ENCODE measurements at regions not wholly inside any gene's neighbourhood (a gene's known extent, or its start where the extent isn't known, plus 50 kb on each side); places are given as distances from the start of the nearest gene placed in this dataset.

- no peak overlapping the region for H3K4me2 ChIP-seq (ENCODE audit: low read depth, low read length)
- ChIA-PET POLR2A (no interaction called here), CTCF (ENCODE audit: low intra/inter-chr PET ratio, low total read pairs) (no interaction called here)
- H3K27ac ChIP-seq (ENCODE audit: extremely low read length, insufficient read depth, low read length): no peak overlapping the region
- no peak overlapping the region for H3K9ac ChIP-seq (ENCODE audit: insufficient read depth, low read depth, low read length)
- ATAC-seq (no peak), FAIRE-seq (no peak), DNase-seq (ENCODE audit: low spot score) (no peak)
- H3K27me3 ChIP-seq (ENCODE audit: control insufficient read depth in 1 of 2, insufficient read depth in 2 of 2, low read length in 2 of 2): peaks cover 0 to 17% of the 10 kb centered on the region in 2 experiments; a peak in 2 of 5 replicates
- BruUV-seq (replicated peaks): no TSS peak
- in situ Hi-C loops (cut with HindIII; ENCODE audit: extremely low pct_ligation_motif_present, low pct_unique_long_range_greater_than_20kb) (no loop called here), intact Hi-C loops (cut with micrococcal nuclease; ENCODE audit: unreplicated experiment) (no loop called here)
- H2AFZ ChIP-seq (ENCODE audit: low read length): no peak overlapping the region
- H3K4me1 ChIP-seq (ENCODE audit: insufficient read depth, low read length): no peaks in the 10 kb centered on the region
- H4K20me1 ChIP-seq (ENCODE audit: insufficient read depth, low read length): 0 out of 2 replicates have a peak, but pooled peaks cover 2% of the 10 kb centered on the region
- H3K4me3 ChIP-seq (replicated peaks in 1 of 3; ENCODE audit: insufficient read depth in 1 of 3, low read depth in 2 of 3, low read length in 3 of 3): no peak overlapping the region
- 17% methylated on average over 12 of the region's 13 CpGs for WGBS (ENCODE audit: low lambda C conversion rate)
- no peaks in the 10 kb centered on the region for H3K79me2 ChIP-seq (ENCODE audit: insufficient read depth, low read length)
- H3K9me3 ChIP-seq (ENCODE audit: low read length): no peaks in the 10 kb centered on the region
- no peaks in the 10 kb centered on the region for H3K36me3 ChIP-seq (replicated peaks in 1 of 2; ENCODE audit: control insufficient read depth in 1 of 2, insufficient read depth in 2 of 2, low read length in 2 of 2)
- no peak for TF ChIP-seq FOSL2 (CRISPR knock-in tag; IDR thresholded peaks at IDR 0.05)
- TF ChIP-seq KLF9 (CRISPR knock-in tag; IDR thresholded peaks at IDR 0.05; ENCODE audit: low read depth): no peak
- no peak for TF ChIP-seq ZBTB39 (CRISPR knock-in tag; IDR thresholded peaks at IDR 0.05)
- no peak for TF ChIP-seq THAP9 (CRISPR knock-in tag; IDR thresholded peaks at IDR 0.05; ENCODE audit: borderline replicate concordance)
- TF ChIP-seq SMARCE1 (IDR thresholded peaks at IDR 0.05; ENCODE audit: borderline replicate concordance): no peak
- TF ChIP-seq FOXA3 (CRISPR knock-in tag; IDR thresholded peaks at IDR 0.05): no peak
- TF ChIP-seq ZNF275 (CRISPR knock-in tag; IDR thresholded peaks at IDR 0.05; ENCODE audit: borderline replicate concordance): no peak
- TF ChIP-seq ELF4 (CRISPR knock-in tag; IDR thresholded peaks at IDR 0.05; ENCODE audit: borderline replicate concordance): no peak
- no peak for TF ChIP-seq HNF1A (IDR thresholded peaks at IDR 0.05; ENCODE audit: low read depth)
- no peak for TF ChIP-seq HNF1A (CRISPR knock-in tag; IDR thresholded peaks at IDR 0.05; ENCODE audit: borderline replicate concordance)
- no peak for TF ChIP-seq ZNF263 (CRISPR knock-in tag; IDR thresholded peaks at IDR 0.05)
- TF ChIP-seq ZSCAN29 (CRISPR knock-in tag; conservative IDR thresholded peaks at IDR 0.05): no peak
- no peak for TF ChIP-seq GABPB1 (CRISPR knock-in tag; IDR thresholded peaks at IDR 0.05)
- TF ChIP-seq CBX2 (IDR thresholded peaks at IDR 0.05; ENCODE audit: low read depth, low read length): no peak
- TF ChIP-seq CBX2 (CRISPR knock-in tag; IDR thresholded peaks at IDR 0.05; ENCODE audit: low read depth): no peak
These were observed 110.6 kb upstream of the NECTIN1 start for GRCh38 chr11:119839476-119840133.

All from HepG2 (cell line).